Left forelimb (tissue), 1 donor: ENCODE measurements at regions not wholly inside any gene's neighbourhood (a gene's known extent, or its start where the extent isn't known, plus 50 kb on each side); places are given as distances from the start of the nearest gene placed in this dataset.

ENCODE experiments used
- DNase-seq: peaks from one replicate; pipeline ENCODE4 v3.0.0-alpha.2; 2018; ENCODE audit warnings: low spot score

DNA sequence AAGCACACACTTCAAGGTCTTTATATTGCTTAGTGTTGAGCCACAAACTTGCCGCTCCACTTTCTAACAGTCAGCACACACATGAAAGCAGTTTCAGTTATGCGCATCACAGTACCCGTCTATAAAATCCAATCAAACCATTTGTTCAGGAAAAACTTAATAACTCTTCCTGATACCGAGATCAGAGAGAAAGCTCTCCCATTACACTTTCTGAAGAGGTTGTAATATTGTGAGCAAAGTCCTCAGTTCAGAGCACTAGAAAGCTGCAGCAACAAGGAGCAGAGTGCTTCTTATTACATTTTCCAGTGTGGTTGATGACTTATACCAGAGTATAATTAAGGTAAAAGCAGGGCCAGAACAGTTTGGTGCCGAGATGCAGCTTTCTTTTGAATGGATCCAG, 102.8 kb upstream of the F3 start:
- DNase-seq, result no peak

DNA sequence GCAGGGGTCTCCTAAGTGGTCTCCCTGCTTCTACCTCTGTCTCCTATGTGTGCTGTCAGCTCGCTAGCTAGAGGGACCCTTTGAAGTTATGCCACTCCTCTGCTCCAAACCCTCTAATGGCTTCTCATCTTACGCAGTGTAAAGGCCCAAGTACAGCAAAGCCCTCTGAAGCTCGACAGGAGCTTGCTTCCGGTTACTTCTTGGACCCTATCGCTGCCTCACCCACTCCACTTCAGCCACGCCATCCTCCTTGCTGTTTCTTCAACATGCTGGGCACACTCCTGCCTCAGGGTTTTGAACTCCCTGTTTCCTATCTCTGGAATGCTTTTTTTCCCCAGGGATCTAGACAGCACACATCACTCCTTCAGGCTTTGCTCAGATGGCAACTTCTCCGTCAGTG, 102.3 kb upstream of the F3 start:
- DNase-seq, result no peak

DNA sequence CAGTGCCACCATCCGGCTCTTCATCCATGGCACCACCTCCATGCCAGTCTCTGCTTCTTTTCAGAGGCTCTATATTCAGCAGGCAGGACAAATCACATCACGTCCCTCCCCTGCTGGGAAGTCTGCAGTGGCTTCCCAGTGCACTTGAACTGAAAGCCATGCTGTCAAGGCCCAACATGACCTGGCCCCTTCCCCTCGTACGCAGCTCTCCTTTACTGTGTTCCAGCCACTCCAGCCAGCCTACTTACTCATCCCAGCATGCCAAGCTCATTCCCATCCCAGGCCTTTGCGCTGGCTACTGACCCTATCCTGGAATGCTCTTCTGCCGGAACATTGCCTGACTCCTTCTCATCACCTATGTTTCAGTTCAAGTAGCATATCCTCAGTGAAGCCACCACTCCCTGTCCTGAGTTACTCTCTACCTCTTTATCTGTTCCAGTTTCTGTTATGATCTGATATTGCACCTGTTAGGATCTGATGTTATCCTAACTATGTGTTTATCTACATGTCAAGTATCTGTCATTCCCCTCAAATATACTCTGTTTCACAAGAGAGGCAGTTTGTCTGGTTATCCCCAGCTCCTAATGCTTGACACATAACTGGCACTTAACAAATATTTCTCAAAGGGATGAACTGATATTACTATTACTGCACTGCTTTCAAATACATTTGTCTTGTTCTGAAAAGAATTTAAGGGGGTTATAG, 101.2 kb upstream of the F3 start:
- DNase-seq, result no peak

- no peak for DNase-seq
These were observed 100.4 kb upstream of the F3 start for GRCh38 chr1:94641990-94642389.

- no peak for DNase-seq
These were observed 98.6 kb upstream of the F3 start for GRCh38 chr1:94640125-94640524.

- DNase-seq, result no peak
These were observed 95.6 kb upstream of the F3 start for GRCh38 chr1:94637121-94637520.

DNA sequence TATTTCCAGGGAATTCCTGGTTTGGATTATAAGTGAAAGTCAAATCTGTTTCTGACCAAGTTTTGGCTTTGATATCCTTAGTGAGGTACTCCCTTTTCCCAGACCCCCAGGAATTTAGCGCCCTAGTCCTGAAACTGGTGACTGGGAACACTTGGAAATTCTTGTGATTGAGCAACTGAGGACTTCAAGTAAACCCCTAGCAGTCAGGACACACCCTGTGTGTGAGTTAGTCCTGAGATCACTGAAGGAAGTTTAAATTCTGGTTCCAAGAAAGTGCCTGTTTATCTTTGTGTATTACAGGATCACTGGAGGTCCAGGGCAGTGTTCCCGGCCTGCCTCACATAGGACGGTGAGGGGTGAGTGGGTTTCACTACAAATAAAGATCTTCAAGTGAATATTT, 95.1 kb upstream of the F3 start:
- DNase-seq, result no peak

DNA sequence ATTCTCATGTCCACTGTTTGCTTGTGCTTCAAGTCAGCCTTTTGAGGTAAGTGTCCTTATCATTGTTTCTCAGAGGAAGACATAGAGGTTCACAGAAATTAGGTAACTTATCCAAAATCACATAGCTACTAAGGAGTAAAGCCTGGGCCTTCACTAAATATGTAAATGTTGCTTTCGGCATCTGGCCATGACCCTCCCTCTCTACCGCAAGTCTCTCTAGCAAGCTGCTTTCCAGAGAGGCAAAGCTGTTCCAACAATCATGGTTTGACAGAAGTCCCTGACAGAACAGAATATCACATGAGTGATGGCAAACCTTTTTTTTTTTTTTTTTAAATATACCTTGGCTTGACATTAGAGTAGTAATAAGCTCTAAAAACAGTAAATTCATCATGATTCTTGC, 94.5 kb upstream of the F3 start:
- DNase-seq, result no peak

DNA sequence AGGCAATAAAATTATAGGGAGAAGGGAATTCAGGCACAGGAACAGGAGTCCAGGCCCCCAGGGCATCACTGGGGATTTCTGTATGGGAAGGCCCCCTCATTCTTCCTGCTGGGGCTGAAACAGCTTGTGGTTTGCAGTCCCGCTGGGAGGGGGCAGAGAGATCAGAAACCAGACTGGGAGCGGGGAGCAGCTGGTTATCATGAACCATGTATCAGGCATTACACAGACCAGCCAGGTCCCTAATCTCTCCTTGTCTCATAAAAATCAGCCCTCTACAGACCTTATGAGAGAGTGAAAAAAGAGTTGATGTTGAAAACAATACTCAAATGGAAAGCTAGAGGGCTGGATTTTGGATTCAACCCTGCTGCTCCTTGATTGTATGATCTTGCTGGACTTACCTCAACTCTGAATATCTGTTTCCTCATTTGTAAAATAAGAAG, 93.4 kb upstream of the F3 start:
- DNase-seq, result no peak

DNA sequence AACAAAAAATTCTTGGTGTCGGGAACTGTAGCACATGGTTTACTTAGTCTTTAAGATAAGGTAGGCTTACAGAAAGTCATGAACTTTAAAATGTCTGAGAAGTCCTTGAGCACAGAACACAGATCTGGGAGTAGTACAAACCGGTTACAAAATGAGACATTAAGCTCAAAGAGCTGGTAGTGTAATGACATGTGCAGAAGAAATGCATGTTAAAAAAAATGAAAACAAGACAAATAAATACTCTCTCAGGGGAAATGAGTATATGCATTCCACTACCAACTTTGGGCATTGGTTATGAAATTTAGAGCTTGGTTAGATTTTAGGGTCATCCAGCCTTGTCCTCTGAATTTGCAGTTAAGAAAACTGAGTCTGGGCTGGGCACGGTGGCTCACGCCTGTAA, 91.5 kb upstream of the F3 start:
- DNase-seq, result no peak

GRCh38 chr1:94629259-94630181, 88.0 kb upstream of the F3 start:
- DNase-seq, result no peak

DNA sequence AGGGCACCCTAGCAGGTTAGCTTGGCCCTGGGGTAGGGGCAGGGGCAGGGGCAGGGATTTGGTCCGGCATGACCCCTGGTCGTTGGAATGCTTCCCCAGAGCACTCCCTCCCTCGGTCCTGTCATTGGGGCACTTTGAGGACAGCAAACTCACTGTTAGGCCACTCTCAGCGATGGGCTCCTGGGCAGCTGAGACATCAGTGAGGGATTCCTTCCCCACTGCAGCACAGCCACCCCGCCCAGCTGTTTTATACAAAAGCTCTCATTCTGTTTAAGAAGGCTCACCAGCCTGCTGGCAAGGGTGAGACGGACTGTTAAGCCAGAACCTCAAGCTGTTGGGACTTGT, 86.9 kb upstream of the F3 start:
- DNase-seq, result no peak

DNA sequence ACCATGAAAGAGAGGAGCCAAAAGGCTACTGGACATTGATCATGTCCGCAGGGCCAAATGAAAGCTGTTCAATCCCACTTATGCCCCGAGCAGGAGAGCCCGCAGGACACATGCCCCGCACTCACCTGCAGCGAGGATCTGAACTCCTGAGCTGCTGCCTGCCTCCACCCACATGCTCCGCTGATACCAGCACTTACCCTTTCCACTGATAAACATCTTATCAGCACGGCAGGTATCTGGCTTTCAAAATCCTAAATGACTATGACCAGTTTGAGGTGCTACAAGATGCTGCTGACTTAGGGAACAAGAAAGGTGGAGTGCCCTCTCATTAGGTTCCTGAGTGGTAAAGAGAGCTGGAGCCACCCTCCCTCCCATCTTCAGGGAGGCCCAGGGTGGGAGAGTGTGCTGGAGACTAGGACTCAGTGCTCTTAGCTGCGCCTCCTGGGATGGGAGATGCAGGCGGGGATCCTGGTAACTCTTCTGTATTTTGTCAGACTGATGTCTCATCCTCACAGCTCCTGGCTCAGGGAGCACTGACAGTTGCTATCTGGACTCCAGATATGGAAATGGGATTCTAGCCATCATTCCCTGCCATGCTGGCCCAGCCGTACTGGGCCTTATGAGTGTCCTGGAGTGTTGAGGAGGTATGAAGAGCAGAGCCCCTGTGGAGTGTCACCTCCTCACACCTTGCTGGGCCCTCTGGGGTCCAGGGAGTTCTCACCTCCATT, 86.4 kb upstream of the F3 start:
- no peak for DNase-seq

DNA sequence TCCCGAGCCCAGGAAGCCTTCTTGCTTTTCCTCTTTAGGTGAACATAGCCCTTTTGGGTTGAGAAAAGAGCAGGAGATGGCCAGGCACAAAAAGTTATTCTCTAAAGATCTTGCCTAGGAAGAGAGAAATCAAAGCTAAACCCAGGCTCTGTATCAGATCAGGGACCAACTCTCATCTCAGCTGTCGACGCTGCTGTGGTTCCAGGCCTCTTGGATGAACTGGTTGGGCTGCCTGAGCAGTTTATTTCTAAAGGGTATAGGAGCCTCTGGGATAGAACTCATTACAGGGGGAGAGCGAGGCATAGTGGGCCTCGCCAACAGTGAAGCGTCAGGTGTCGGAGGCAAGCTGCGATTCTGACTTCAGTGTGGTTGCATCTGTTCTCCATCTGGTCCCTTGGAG, 82.6 kb upstream of the F3 start:
- DNase-seq, result no peak

- DNase-seq, result no peak
These were observed 82.1 kb upstream of the F3 start for GRCh38 chr1:94623560-94624148.

- DNase-seq, result no peak
These were observed 81.2 kb upstream of the F3 start for GRCh38 chr1:94622757-94623156.

GRCh38 chr1:94621802-94622201, 80.2 kb upstream of the F3 start:
- no peak for DNase-seq

DNA sequence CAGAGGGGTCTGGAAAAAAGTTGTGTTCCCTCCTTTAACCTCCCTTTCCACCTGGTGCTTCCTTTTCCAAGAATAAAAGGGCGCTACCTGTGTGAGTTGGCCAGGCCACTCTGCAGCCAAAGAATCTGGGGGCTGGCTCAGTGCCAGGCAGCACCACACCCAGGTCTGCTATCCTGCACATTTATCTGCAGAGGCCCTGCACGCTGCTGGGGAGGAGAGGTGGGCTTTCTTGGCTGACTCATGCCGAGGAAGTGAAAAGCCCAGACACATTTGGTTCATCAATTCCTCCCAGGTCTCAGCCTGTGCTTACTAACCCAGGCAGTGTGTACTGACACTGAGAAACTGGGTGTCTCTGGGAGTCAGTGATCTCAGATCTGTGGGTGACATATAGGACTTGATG, 79.8 kb upstream of the F3 start:
- DNase-seq, result no peak

DNA sequence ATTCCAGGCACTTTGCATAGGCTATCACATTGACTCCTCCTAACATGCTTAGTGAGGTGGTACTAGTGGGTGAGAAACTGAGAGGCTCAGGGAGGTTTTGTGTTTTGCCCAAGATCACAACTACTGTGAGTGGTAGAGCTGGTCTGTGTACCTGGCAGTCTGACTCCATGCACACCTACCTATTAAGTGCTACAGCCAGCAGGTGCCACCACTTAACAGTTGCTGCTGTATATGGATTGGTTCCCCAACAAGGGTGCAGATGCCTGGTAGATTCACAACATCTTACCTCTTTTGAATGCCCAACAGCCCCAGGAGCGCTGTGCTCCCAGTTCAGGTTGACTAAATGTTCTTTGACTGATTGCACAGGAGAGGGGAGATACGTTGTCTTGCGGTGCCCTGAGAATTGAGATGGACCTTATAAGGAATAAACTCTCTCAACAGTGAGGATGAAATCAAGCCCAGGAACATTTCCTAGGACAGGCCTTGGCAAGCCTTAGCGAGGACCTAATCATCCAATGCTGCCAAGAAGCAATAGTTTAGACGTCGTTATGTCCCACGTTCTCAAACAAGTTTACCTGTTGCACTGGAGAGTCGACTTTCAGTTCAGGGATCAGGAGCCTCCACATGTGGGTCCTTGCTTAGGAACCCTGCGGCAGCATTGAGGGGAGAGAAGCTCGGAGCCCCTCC, 78.9 kb upstream of the F3 start:
- no peak for DNase-seq

DNA sequence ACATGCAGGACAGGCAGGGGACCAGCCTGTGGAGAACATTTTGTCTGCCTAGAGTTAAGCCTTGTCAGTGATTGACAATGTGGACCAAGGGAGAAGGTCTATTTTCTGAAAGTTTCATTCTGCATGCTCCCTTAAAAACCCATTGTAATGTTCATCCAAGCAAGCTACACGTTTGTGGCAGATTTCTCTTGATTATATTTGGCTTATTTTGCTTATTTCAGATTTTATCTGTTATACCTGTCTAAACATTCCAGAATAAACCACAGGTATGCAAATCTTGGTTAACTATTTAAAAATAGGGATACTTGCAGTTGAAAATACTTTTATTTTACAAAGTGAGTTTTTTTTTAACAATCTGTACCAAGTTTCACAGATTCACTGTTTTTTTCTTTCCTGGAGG, 78.2 kb upstream of the F3 start:
- no peak for DNase-seq

GRCh38 chr1:94617957-94618739, 76.6 kb upstream of the F3 start:
- no peak for DNase-seq
